B cell (primary cell): ENCODE measurements at regions not wholly inside any gene's neighbourhood (a gene's known extent, or its start where the extent isn't known, plus 50 kb on each side); places are given as distances from the start of the nearest gene placed in this dataset.

Source experiments
- CTCF ChIP-seq: fragments of 200-600 bp; IDR thresholded peaks from one replicate; pipeline ENCODE4 v1.8.0; 2022; ENCODE audit warnings: antibody characterized with exemption, mild to moderate bottlenecking
- EZH2 ChIP-seq: IDR thresholded peaks from 2 replicates; pipeline ENCODE4 v1.6.1; 2012; ENCODE audit warnings: borderline replicate concordance, low read depth, mild to moderate bottlenecking, moderate library complexity, low read length; ENCODE audit not compliant: insufficient read depth, poor library complexity, severe bottlenecking

GRCh38 chrY:7730071-7730470 lies 818.5 kb upstream of the AMELY start:
- TF ChIP-seq EZH2 (no peak), CTCF (no peak)
